ENCODE measurements at regions not wholly inside any gene's neighbourhood (a gene's known extent, or its start where the extent isn't known, plus 50 kb on each side); places are given as distances from the start of the nearest gene placed in this dataset.
A peak's percentile ranks its signal among the peaks of the same experiment; 100 is the strongest.
"Not testable (repeated sequence)": the region's sequence is repeated elsewhere in the genome, so short reads cannot be mapped to it uniquely, and the experiment has no call there.

DNA sequence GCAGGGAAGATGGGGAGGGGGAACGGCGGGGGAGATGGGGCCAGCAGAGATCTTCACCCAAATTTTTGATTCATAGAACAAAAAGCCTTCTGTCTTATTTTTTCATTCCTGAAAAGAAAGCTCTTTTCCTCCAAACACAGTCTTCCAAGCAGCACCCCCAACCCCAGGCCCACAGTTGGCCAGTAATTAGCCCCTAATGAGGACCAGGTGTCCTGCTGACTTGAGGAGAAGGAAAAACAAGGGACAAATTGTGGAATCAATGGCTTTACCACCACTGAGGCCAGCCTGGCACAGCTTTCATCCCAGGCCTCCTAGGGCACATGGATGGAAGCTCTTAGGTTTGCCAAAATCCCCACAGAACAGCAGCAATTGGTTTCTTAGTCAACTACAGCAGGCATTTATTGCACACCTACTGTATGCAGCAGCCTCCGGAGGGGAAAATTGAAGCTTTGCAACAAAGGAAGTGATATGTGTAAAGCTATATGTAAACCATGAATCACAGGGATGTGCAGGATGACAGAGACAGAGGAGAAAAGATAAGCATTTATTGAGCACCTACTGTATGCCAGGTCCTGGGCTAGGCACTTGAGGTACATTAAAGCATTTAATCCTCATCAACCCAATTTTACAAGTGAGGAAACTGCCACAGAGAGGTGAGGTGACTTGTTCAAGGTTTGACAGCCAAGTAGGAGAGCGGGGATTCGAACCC lies 199.5 kb downstream of the TBC1D2B start:
- DNase-seq (ENCODE audit: low read depth): no peak

DNA sequence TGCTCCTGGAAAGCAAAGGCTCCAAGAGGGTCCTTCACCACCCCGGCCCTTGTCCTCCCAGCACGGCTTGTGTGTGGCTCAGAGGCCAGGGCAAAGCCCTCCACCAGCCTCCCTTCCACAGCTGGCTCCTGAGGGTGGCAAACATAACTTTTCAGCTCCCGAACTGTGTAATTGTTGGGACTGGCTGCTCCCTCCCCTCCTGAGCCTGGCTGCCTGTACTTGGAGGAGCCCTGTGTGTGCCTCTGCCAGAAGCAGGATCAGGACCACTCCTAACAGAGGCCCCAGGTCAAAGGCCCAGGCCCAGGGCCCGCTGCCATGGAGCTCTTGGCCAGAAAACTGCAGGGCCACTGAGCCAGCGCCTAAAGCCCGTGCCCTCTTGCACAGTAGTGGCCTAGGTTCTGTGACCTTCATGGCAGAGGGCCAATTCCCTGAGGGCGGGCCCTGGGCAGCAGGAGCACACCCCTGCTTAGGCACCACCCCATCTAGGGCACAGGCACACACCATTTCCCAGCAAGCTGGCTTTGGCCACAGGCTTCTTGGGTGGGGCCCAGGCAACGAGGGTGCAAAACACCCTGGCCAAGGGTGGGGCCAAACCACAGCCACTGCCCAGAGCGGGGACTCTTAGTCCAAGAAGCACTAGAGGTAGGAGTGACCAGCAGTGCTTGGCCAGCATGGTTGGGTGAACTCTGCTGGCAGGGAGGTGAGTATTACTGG lies 201.2 kb downstream of the TBC1D2B start:
- not testable (repeated sequence) for DNase-seq (ENCODE audit: low read depth)

DNA sequence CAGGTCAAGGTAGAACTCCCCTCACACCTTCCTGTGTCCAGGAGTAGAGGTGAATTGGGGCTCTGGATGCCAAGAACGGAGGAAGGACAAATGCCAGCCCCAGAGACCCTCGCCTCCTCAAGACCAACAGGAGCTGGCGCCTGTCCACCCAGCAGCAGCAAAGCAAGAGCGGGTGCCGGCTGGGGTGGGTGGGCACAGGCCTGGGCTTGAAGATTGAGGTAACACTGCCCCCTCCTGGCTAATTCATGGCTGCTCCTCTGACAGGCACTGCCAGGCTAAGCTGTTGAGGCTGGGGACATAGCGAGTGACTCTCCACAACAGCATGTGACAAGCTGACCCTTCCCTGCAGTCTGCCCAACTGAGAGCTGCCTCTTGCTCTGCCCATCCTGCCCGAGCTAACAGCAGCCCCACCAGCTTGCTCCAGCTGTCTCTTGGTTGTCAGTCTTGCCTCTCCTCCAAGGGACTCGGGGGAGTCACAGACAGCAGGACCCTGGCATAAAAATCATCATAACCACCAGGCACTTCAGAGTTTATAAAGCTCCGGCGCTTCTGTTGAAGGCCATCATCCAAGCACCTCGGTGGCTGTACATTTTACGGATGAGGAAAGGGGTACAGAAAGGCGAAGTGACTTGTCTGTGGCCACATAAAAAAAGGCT lies 202.3 kb downstream of the TBC1D2B start:
- DNase-seq (ENCODE audit: low read depth): peak; percentile 70

DNA sequence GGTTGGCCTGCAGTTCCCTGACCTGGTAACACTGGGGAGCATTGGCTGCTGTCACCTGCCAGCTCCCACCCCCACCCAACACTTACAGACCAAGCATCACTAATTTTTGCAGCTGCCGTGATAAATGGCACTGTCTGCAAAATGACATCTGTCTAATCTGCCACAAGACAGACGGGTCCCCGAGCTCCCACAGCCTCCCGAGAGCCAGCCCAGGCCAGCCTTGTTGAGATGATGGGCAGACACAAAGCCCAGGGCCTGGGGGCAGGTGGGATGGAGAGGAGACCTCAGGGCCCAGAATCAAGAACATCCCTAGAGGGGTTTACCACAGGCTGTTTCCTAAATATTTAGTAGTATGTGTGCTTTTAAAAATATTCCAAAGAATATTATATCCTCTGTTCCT lies 203.4 kb downstream of the TBC1D2B start:
- DNase-seq (ENCODE audit: low read depth): no peak

DNA sequence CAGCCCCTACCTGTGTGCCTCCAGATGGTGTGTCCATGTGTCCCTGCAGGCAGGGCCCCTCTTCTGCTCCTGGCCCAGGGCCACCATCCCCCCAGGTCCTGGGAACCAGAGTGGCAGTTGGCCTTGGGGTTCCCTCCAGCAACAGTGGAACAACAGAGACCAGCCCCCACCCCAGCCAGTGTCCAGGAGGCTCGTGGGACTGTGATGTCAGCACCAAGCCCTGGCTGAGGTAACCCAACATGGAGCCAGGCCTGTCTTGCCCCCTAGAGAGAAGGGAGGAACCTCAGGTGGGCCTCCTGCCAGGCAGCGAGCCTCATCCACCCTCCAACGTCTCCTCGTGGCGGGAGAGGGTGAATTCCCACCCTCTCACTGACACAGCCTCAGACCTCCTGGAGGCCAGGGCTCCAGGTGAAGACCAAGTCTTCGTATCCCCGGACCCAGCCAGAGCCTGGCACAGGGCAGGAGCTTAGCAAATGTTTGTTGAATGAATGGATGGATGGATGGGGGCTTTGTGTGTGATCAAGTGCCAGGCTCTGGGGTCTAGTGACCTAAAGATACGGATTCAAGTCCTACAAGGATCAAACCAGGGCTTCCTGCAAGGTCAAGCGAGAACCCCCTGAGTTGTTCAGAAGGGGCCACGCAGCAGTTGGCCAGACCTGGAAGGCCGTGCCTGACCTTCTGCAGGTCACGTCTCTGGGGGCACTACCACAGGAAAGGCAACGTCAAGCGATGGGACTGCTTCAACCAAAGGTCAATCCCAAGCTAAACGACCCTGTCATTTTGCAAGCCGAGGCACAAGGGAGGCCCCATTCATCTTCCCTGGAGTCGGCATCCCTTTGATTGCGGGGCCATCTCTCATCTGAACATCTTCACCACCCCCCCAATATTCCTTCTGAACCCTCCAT lies 204.7 kb downstream of the TBC1D2B start:
- not testable (repeated sequence) for DNase-seq (ENCODE audit: low read depth)

DNA sequence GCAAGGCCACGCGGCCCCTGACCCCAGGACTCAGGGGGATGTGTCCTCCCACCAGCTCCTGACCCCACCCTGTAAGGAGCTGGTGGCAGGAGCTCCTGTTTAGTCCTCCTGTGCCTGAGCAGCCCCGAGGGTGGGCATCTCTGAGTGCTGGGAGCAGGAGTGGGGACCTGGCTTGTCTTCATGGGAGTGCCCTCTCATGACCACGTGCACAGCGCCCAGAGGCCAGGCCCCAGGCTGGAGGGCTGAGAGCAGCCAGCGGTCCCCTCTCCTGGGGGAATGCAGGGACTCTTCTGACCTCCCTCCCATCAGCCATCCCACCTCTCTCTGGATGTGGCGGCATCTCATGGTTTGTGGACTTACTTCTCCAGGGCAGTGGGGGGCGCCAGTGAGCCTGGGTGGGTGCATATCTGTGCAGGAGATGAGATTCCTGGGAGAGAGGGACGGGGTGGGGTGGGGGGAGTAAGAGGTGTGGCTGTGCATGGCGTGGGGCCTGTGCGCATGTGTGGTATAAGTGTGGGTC lies 205.6 kb downstream of the TBC1D2B start:
- DNase-seq (ENCODE audit: low read depth): no peak

DNA sequence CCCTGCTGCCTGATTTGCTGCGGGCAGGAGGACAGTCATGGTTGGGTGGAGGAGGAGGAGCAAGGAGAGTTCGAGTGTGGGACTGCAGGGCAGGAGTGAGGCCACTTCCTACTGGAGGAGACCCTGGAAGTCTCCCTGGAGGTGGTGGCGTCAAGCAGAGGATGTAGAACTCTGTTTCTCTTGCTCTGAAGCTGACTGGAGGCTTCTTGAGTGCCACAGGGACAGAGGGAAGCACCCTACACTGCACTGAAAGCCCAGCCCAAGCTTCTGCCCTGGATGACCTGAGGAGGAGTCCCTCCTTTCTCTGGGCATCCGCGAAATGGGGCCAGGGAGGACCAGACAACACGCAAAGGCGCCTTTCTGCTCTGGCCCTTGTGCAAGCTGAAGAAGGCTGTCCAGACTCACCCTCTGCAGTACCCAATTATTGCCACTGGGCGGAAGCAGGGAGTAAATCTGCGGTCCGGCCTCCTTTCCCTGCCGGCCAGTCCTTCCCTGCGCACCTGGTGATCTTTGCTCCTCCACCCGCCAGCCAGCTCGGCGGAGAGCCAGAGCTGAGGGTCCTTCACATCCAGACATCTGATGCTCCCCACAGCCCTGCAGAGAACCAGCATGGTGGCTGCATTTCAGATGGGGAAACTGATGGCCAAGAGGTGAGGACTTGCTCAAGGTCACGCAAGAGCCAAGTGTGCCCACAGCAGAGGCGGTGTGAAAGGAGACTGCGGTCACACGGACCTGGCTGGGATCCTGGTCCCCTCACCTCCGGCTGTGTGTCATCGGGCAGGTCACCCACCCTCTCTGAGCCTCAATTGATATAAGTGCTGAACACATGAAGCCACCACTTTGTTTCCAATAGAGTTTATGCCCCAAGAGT lies 207.1 kb downstream of the TBC1D2B start:
- DNase-seq (ENCODE audit: low read depth): peak; percentile 36

DNA sequence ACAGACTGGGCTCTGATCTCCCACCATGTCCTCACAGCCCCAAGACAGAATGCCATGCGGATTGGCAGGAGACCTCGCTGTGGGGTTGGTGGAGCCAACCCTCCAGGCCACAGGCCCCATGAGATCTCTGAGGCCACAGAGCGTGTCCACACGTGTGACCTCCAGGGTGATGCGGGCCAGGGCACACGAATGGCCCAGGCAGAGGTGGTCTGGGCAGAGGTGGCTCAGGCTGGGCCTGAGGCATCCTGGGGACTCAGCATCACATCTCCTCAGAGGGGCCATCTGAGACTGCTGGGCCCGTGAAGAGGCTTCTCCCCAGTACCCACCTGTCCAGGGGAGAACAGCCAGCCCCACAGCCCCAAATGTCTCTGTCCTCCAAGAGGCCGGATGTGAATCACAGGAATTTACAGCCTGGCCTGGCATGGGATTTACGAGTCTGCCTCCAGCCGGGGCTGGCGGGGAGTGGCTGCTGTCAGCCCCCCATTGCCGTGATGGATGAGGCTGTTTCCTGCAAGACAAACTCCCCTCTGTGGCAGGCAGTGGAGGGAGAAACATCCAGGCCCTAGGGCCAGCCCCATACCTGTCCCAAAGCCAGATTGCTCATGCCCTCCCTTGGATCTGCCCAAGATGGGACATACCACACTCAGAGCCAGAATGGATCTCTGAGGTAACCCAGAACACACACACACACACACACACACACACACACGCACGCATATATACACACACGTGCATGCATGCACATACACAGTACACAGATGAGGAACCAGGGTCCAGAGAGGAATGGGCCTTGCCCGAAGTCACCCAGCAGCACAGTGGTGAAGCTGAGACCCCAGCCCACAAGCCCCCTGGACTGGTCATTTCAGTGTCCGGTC lies 208.3 kb downstream of the TBC1D2B start:
- DNase-seq (ENCODE audit: low read depth): no peak

DNA sequence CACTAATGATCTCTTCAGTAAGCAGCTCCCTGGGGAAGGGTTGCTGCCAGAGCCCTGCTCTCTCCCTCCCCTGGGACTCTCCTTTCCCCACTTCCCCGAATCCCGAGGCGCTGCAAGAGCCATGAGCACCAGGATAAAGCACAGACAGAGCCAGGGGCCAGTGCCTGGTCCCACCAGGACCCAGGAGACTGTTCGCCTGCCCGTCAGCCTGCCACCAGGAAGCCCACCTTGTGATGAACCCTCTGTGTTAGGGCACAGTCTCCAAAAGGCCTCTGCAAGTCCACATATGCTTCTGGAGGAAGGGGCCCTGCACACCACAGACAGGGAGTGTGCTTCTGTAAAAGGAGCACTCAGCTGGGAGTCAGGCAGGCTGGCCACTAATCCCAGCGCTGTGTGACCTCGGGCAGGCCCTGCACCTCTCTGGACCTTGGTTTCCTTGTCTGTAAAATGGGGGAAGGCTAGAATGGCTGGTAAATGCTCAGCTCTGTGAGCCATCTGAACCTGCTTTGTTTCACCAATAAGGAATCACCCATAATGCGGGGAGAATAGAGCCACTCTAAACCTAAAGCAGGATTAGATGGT lies 209.4 kb downstream of the TBC1D2B start:
- not testable (repeated sequence) for DNase-seq (ENCODE audit: low read depth)

DNA sequence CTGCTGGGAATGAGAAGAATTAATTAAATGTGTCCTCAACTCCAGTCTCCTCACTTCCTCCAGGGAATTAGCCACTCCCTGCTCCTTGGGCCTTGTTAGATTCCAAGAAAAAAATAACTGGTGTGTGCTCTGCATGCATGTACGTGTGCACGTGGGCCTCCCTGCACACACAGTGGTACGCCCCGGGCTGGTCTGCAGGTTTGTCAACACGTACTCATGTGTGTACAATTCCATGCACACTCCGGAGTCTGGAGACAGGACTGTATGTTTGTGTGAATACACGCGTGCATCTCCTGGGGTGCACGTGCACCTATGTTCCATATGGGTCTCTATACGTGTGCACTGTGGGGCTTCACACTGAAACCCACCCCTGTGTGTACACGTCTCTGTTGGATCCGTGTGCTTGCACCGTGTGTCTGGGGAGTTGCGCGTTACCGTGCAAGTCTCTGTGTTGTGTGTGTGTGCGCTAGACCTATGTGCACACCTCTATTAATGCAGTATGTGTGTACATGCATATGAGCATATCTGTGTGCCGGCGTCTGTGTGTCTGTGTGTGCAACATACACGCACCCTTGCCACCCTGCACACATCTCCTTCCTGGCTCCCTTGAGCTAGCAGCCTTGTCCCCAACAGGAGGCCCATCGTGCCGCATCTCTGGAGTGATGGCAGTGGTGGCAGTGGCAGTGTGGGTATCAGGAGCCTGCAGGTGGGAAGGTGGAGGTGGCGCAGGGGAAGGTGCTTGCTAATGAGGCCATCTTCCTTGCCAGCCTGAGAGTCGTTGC lies 210.1 kb downstream of the TBC1D2B start:
- no peak for DNase-seq (ENCODE audit: low read depth)

DNA sequence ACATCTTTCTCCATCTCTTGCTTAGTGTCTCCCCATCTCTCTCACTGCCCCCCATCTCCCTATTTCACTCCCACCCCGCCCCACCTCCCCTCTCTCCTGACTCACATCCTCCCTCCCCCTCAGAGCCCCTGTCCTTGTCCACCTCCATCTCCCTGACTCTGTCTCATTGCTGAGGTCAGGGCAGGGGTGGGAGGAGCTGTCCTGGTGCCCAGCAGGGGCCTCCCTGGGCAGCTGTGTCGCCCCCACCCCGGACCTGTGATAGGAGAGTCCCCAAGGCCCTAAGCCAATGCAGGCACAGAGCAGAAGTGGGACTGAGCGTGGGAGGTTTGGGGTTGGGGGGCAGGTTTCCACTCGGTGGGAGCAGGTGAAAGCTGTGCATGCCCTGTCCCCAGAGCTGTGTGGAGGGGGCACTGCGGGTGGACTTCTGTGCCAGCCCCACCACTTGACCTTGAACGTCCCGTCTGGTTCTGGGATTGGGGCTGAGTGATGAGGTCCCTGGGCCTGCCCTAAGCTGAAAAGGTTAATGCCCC lies 210.8 kb downstream of the TBC1D2B start:
- DNase-seq (ENCODE audit: low read depth): no peak

DNA sequence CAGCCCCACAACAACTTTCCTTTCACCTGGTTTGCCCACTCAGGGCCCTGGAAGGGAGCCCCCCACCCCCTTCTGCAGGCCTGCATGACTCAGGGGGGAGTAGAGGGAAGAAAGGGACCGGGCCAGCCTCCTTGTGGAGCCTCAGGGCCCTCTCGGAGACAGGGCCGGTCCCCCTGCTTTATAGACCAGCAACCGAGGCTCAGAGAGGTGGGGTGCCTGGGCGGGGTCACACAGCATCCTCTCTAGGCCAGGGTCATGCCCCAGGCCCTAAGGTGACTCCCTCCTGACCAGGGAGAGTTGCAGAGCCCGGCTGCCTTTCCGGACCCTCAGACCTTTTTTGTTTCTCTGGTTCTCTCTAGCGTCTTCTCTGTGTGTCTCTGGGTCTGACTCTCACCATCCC lies 211.3 kb downstream of the TBC1D2B start:
- DNase-seq (ENCODE audit: low read depth): no peak

DNA sequence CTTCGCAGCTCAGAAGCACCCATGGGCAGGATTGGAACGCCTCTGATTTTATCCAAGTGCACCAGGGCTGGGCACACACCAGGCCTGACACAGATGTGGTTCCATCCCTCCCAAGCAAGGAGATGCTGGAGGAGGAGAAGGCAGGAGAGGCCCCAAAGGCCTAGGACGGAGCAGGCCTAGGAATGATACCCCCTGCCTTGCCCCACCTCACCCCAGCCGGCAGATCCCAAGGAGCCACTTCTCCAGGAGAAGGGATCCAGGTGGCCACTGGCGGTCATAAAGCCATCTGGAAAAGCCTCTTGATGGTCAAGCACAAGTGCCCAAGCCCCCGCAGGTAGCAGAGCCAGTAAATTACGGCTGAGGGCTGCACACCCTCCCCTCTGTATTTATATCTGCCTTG lies 211.8 kb downstream of the TBC1D2B start:
- DNase-seq (ENCODE audit: low read depth): no peak

DNA sequence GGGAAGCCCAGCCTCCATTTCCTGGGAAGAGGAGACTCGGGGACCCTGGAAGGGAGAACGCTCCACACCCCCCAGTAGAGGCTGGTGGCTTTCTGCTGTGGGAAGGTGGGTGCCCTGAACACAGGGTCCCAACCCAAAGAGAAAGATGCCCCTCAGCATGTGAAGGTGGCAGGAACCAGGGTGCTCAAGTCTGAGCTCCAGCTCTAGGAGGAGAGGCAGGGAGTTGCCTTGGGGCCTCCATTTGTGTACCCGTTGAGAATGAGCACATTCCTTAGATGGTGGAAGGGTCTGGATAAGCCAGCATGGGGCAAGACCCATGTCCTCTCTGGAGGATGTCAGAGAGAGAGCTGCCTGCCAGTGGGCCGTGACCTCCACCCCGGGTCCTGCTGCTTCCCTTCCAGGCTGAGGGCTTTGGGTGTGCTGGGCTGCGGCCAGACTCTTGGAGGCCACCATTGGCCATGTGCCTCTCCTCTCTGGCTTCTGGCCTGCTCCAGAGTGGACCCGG lies 212.4 kb downstream of the TBC1D2B start:
- no peak for DNase-seq (ENCODE audit: low read depth)

DNA sequence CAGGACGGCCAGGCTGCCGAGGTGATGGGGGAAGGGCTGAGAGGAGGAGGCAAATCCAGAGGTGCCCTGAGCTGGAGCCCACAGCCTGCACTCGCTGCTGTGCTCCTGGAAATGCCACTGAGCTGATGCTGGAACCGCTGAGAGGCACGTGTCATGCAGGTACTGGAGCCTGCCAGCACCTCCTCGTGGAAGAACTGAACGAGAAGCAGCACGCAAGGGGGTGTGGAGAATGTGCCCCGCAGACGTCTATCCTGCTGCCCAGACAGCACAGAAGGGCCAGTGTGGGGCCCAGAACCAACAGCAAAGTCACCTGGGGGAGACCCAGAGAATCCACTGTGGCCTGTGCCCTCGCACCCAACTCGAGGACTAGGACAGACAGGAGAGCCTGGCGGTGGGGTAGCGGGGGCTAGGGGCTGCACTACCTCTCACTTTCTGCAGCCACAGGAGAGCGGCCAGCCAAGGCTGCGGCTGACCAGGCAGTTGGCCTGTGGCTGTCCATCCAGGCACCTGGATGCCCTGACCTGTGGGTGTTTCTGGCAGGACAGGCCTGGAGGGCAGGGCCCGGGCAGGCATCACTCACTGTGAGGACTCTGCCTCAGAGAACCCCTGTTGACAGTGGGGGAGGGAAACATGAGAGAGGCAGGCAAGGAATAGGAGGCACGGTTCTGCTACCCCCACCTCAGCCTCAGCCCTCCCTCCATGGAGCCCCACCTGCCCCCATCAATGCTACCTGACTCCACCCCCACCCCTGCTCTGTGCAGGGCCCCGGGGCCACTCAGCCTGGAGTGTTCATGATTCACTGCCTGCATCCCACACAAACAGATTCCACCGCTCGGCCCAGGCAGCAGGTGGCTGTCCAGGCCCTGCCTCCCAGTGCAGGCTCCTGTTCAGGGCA lies 213.1 kb downstream of the TBC1D2B start:
- DNase-seq (ENCODE audit: low read depth): no peak

DNA sequence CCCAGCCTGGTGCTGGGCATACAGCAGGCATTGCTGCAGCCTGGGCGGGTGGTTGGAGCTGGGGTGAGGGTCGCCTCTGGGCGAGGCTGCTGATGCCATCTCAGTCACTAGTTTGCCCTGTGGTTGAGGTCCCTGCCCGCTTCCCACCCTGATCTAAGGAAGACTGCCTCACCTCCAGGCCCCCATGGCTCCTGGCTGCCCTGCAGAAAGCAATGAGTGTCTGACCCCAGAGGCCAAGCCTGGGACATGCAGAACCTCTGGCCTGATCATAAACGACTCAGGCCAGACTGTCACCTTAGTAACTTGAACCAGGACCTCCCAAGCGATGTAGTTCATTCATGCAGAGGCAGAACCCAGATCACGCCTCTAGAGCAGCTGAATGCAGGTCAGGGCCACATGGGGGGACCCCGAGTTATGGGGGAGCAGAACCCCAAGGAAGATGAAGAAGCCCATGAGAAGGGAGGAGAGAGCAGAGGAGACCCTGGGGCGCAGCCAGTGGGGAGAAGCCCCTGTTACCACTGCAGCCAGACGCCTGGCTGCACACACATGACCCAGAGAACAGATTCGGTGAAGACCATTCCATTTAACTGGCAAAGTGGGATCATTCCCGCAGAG lies 213.9 kb downstream of the TBC1D2B start:
- no peak for DNase-seq (ENCODE audit: low read depth)

DNA sequence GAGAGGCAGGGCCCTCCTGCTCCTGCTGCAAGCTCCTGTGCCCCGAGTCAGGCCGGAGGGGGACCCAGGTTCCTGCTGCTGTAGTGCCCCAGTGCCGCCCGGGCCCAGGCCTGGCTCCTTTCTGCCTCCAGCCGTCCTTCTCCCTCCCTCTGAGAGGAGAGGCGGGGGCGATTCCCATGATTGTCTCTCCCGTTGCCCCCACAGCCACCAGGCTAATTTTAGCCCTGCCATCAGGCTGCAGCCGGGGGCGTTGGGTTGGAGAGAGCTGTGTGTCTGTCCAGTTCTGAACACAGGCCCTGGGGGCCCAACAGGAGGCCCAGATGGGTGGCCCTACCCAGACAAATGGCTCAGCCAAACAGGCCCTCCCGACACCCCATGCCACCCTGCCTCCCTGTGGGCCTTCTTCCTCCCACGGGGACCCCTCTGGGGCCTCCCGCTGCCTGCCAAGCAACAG lies 214.8 kb downstream of the TBC1D2B start:
- DNase-seq (ENCODE audit: low read depth): no peak

All from CMK (cell line).